ENCODE measurements at regions not wholly inside any gene's neighbourhood (a gene's known extent, or its start where the extent isn't known, plus 50 kb on each side); places are given as distances from the start of the nearest gene placed in this dataset.

DNA sequence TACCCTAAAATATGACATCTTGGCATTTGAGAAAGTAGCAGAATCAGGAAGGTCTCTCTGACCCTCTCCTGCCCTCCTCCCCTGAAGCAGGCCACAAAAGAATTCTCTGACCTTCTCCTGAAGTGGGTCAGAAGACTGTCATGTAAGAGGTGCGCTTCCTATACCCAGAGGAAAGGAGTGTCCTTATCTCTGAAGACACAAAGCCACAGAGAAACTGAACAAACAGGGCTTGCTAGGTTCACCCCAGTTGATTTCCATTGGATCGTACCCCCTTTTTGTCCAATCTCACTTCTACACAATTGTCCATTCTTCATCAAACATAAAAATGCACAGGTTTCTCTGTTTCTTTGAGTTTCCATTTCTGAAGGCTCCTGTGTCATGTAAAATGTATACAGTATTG, 272.0 kb upstream of the SOX4 start:
- Mint-ChIP-seq H3K27me3 (ENCODE audit: insufficient read depth, unreplicated experiment) (no peaks in the 10 kb centered on the region), H3K9me3 (ENCODE audit: unreplicated experiment) (no peaks in the 10 kb centered on the region), H3K4me3 (ENCODE audit: unreplicated experiment) (no peak overlapping the region), H3K4me1 (ENCODE audit: insufficient read depth, unreplicated experiment) (no peaks in the 10 kb centered on the region), H3K27ac (ENCODE audit: low read depth, unreplicated experiment) (no peak overlapping the region), H3K36me3 (ENCODE audit: insufficient read depth, unreplicated experiment) (no peaks in the 10 kb centered on the region)
- BruUV-seq (replicated peaks), result no TSS peak
- intact Hi-C loops (cut with micrococcal nuclease), result no loop called here
- DNase-seq (ENCODE audit: unreplicated experiment), result no peak
- ChIA-PET CTCF (interaction anchor here (0.7 kb wide), 1 partner anchor 443 kb away, joined by 3 read pairs; no protein-coding TSS in a partner anchor), POLR2A (no interaction called here)
- TF ChIP-seq, protein P1, sequence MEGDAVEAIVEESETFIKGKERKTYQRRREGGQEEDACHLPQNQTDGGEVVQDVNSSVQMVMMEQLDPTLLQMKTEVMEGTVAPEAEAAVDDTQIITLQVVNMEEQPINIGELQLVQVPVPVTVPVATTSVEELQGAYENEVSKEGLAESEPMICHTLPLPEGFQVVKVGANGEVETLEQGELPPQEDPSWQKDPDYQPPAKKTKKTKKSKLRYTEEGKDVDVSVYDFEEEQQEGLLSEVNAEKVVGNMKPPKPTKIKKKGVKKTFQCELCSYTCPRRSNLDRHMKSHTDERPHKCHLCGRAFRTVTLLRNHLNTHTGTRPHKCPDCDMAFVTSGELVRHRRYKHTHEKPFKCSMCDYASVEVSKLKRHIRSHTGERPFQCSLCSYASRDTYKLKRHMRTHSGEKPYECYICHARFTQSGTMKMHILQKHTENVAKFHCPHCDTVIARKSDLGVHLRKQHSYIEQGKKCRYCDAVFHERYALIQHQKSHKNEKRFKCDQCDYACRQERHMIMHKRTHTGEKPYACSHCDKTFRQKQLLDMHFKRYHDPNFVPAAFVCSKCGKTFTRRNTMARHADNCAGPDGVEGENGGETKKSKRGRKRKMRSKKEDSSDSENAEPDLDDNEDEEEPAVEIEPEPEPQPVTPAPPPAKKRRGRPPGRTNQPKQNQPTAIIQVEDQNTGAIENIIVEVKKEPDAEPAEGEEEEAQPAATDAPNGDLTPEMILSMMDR (IDR thresholded peaks at IDR 0.05; ENCODE audit: unreplicated experiment), result no peak

DNA sequence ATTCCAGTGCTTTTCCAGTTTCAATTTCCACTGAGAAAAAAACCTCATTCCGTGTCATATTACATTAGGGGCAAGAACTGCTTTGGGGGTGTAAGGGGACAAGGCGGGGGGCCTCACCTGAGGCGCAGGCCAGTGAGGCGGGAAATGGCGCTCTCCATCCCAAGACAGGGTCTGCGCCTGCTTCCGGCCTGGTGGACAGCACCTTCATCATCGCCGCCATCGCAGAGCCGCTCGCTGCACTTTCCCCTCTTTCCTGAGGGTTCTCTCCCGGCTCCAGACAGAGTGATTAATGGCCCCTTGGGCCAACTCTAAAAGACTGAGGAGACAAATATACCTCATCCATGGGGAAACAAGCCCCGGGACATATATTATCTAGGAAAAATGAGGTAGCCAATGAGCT, 270.0 kb upstream of the SOX4 start:
- no peak for DNase-seq (ENCODE audit: unreplicated experiment)
- POLR2A ChIA-PET, result no interaction called here
- Mint-ChIP-seq H3K9me3 (ENCODE audit: unreplicated experiment) (no peaks in the 10 kb centered on the region), H3K36me3 (ENCODE audit: insufficient read depth, unreplicated experiment) (no peaks in the 10 kb centered on the region), H3K27me3 (ENCODE audit: insufficient read depth, unreplicated experiment) (no peaks in the 10 kb centered on the region), H3K27ac (ENCODE audit: low read depth, unreplicated experiment) (no peak overlapping the region), H3K4me1 (ENCODE audit: insufficient read depth, unreplicated experiment) (no peaks in the 10 kb centered on the region), H3K4me3 (ENCODE audit: unreplicated experiment) (no peak overlapping the region)
- intact Hi-C loops (cut with micrococcal nuclease), result no loop called here
- TF ChIP-seq, protein P1 (IDR thresholded peaks at IDR 0.05; ENCODE audit: unreplicated experiment), result no peak
- CTCF ChIA-PET, result interaction anchor here (0.6 kb wide), 1 partner anchor 10 kb away, joined by 3 read pairs; no protein-coding TSS in a partner anchor
- no TSS peak for BruUV-seq (replicated peaks)

DNA sequence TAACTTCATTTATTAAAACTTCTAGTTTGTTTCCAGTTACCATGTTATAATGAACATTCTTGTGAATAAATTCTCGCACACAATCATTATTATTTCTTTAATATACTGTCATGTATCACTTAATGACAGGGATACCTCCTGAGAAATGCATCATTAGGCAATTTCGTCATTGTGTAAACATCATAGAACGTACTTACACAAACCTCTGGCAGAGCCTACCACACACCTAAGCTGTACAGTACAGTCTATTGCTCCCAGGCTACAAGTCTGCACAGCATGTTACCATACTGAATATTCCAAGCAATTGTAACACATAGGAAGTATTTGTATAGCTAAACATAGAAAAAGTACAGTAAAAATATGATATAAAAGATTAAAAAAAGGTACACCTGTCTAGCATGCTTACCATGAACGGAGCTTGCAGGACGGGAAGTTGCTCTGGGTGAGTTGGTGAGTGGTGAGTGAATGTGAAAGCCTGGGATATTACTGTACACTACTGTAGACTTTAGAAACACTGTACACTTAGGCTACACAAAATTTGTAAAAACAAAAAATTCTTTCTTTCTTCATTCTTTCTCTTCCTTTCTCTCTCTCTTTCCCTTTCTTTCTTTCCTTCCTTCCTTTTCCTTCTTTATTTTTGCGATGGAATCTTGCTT, 268.2 kb upstream of the SOX4 start:
- peak; percentile 11 for DNase-seq (ENCODE audit: unreplicated experiment)
- intact Hi-C loops (cut with micrococcal nuclease), result no loop called here
- Mint-ChIP-seq H3K27ac (ENCODE audit: low read depth, unreplicated experiment) (no peak overlapping the region), H3K36me3 (ENCODE audit: insufficient read depth, unreplicated experiment) (no peaks in the 10 kb centered on the region), H3K27me3 (ENCODE audit: insufficient read depth, unreplicated experiment) (no peaks in the 10 kb centered on the region), H3K4me3 (ENCODE audit: unreplicated experiment) (no peak overlapping the region), H3K4me1 (ENCODE audit: insufficient read depth, unreplicated experiment) (no peaks in the 10 kb centered on the region), H3K9me3 (ENCODE audit: unreplicated experiment) (no peaks in the 10 kb centered on the region)
- ChIA-PET POLR2A (no interaction called here), CTCF (interaction anchor here (0.6 kb wide), 1 partner anchor 27 kb away, joined by 3 read pairs; no protein-coding TSS in a partner anchor)
- TF ChIP-seq, protein P1 (IDR thresholded peaks at IDR 0.05; ENCODE audit: unreplicated experiment), result no peak
- BruUV-seq (replicated peaks), result no TSS peak

DNA sequence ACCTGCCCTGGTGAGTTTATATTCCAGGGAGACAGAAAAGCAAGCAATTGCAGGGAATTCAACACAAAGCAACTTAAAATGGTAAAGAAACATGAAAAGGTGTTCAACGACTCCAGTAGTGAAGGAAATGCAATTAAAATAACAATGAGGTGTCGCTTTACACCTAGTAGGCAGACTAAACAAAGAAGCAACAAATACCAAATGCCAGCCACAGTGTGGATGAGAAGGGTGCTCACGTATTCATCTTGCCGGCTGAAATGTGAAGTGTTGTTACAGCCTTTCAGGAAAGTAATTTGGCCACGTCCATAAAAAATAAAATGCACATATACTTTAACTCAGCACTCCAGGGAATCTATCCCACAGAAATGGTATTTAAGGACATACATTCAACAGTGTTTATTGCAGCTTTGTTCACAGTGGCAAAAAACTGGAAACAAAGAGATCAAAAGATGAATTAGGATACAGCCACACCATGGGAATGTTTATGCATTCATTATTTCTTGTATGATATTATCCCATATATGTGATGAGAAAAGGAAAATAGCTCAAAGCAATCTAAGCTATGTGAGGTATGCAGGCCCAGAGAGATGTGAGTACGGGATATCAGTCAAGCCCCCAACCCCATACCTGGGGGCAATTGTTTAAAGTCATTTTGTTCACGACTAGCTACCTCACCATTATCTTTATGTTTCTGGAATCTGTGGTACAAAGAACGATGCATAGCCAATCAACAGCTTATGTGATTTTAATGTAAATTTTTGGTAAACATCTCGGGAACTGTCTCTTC, 266.0 kb upstream of the SOX4 start:
- no peaks in the 10 kb centered on the region for H3K9me3 Mint-ChIP-seq (ENCODE audit: unreplicated experiment)
- CTCF ChIA-PET, result interaction anchor here (0.6 kb wide), 1 partner anchor 77 kb away, joined by 3 read pairs; no protein-coding TSS in a partner anchor
- TF ChIP-seq, protein P1 (IDR thresholded peaks at IDR 0.05; ENCODE audit: unreplicated experiment), result no peak
- no peak for DNase-seq (ENCODE audit: unreplicated experiment)
- POLR2A ChIA-PET, result no interaction called here
- H3K27me3 Mint-ChIP-seq (ENCODE audit: insufficient read depth, unreplicated experiment), result no peaks in the 10 kb centered on the region
- no peak overlapping the region for H3K4me3 Mint-ChIP-seq (ENCODE audit: unreplicated experiment)
- H3K27ac Mint-ChIP-seq (ENCODE audit: low read depth, unreplicated experiment), result no peak overlapping the region
- H3K4me1 Mint-ChIP-seq (ENCODE audit: insufficient read depth, unreplicated experiment), result no peaks in the 10 kb centered on the region
- intact Hi-C loops (cut with micrococcal nuclease), result no loop called here
- H3K36me3 Mint-ChIP-seq (ENCODE audit: insufficient read depth, unreplicated experiment), result no peaks in the 10 kb centered on the region
- no TSS peak for BruUV-seq (replicated peaks)

Data from MCF 10A (cell line).